Natural killer cell (primary cell): ENCODE measurements at regions not wholly inside any gene's neighbourhood (a gene's known extent, or its start where the extent isn't known, plus 50 kb on each side); places are given as distances from the start of the nearest gene placed in this dataset.
"Not testable (repeated sequence)": the region's sequence is repeated elsewhere in the genome, so short reads cannot be mapped to it uniquely, and the experiment has no call there.

ENCODE experiments used
- ATAC-seq, 3 donors: fragments of 150-1000 bp in 2 of 3; fragments of 200-7000 bp in 1 of 3; cut with Tn5 transposase; 1 replicate in 1 of 3; 2 replicates in 2 of 3; pipeline ENCODE4 v1.10.0; 2021; ENCODE audit warnings: mild to moderate bottlenecking in 2 of 3, moderate library complexity in 2 of 3
- DNase-seq, 2 donors: peaks; one replicate each; pipeline versions ENCODE4 v3.0.0 to v3.0.0-alpha.2; 2013 to 2021; ENCODE audit warnings: mixed read lengths in 1 of 2
- H3K27ac ChIP-seq: one replicate; pipeline ENCODE4 v1.5.1; 2013; ENCODE audit warnings: mild to moderate bottlenecking, low read length
- H3K27me3 ChIP-seq: one replicate; pipeline ENCODE4 v1.6.1; 2013; ENCODE audit warnings: low read length; ENCODE audit not compliant: control insufficient read depth, insufficient read depth
- H3K36me3 ChIP-seq: one replicate; pipeline ENCODE4 v1.6.1; 2013; ENCODE audit warnings: low read length; ENCODE audit not compliant: control insufficient read depth, insufficient read depth
- H3K4me1 ChIP-seq: one replicate; pipeline ENCODE4 v1.6.1; 2013; ENCODE audit warnings: low read length; ENCODE audit not compliant: control insufficient read depth, insufficient read depth
- H3K4me3 ChIP-seq: one replicate; pipeline ENCODE4 v1.5.1; 2013; ENCODE audit warnings: low read length
- H3K9me3 ChIP-seq: one replicate; pipeline ENCODE4 v1.6.1; 2013; ENCODE audit warnings: low read length; ENCODE audit not compliant: control insufficient read depth, insufficient read depth
- H3K27ac Mint-ChIP-seq, 2 donors: one replicate each; pipeline ENCODE4 v1.8.0; 2022; ENCODE audit warnings: mild to moderate bottlenecking in 2 of 2, mixed read lengths in 2 of 2, moderate library complexity in 1 of 2
- H3K27me3 Mint-ChIP-seq, 2 donors: one replicate each; pipeline ENCODE4 v1.8.0; 2022; ENCODE audit warnings: low read depth in 2 of 2, mixed read lengths in 2 of 2
- H3K36me3 Mint-ChIP-seq: one replicate; pipeline ENCODE4 v1.8.0; 2022; ENCODE audit warnings: mixed read lengths
- H3K4me1 Mint-ChIP-seq, 2 donors: one replicate each; pipeline ENCODE4 v1.8.0; 2022; ENCODE audit warnings: mixed read lengths in 2 of 2
- H3K4me3 Mint-ChIP-seq: one replicate; pipeline ENCODE4 v1.8.0; 2022; ENCODE audit warnings: mild to moderate bottlenecking, moderate library complexity, mixed read lengths
- H3K9me3 Mint-ChIP-seq, 2 donors: one replicate each; pipeline ENCODE4 v1.8.0; 2022; ENCODE audit warnings: mixed read lengths in 2 of 2
- CTCF ChIP-seq: fragments of 200-600 bp; IDR thresholded peaks from one replicate; pipeline ENCODE4 v1.8.0; 2022; ENCODE audit warnings: antibody characterized with exemption
- WGBS: methylation state at CpG from one replicate; pipeline ENCODE4 v1.1.7; 2013; ENCODE audit warnings: missing lambda C conversion rate; ENCODE audit not compliant: insufficient coverage; 5-methylcytosine and 5-hydroxymethylcytosine counted together
- intact Hi-C: fragments of 100-400 bp; cut with micrococcal nuclease; formaldehyde crosslinking; loops from one replicate; pipeline ENCODE4 v1.14.2; 2022

DNA sequence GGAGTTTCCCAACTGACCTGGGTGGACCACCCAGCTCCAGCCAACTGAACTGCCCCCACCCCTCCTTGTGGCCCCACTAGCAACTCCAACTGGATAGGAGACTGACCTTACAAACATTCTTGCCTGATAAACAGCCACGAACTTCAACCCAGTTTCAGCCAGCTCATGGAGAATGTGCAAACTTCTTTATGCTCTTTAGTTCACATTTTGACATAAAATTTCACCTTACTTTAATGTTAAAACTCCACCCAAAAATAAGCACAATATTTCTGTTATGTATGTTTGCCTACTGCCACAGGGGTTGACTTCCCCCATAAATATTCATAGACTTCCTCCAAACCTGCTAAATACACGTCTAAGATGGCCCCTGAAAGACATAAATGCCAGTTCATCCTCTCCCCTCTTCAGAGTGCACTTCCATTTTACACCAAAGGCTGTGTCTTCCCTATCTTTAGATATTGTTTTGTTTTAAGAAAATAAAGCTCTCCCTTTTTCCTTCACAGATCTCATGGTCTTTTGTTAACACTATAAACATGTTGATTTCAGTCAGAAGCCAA lies 643.7 kb downstream of the EPM2A start:
- Mint-ChIP-seq H3K4me3 (no peak overlapping the region), H3K4me1 (no peaks in the 10 kb centered on the region), H3K36me3 (no peaks in the 10 kb centered on the region), H3K9me3 (no peaks in the 10 kb centered on the region), H3K27ac (no peak overlapping the region), H3K27me3 (peaks cover 0 to 5% of the 10 kb centered on the region in 2 donors)
- no peak overlapping the region for H3K4me3 ChIP-seq
- H3K36me3 ChIP-seq, result no peaks in the 10 kb centered on the region
- intact Hi-C loops, result no loop called here
- DNase-seq (no peak), ATAC-seq (no peak)
- H3K27me3 ChIP-seq, result no peaks in the 10 kb centered on the region
- WGBS, result 70% methylated on average over 2 of the region's 2 CpGs
- H3K4me1 ChIP-seq, result no peaks in the 10 kb centered on the region
- no peak overlapping the region for H3K27ac ChIP-seq
- H3K9me3 ChIP-seq, result peaks cover 1% of the 10 kb centered on the region
- no peak for TF ChIP-seq CTCF

GRCh38 chr6:145092554-145092953 lies 642.8 kb downstream of the EPM2A start:
- Histone ChIP-seq H3K4me1 (no peaks in the 10 kb centered on the region), H3K27me3 (no peaks in the 10 kb centered on the region), H3K4me3 (no peak overlapping the region), H3K9me3 (peaks cover 5% of the 10 kb centered on the region), H3K36me3 (no peaks in the 10 kb centered on the region), H3K27ac (no peak overlapping the region)
- H3K27me3 Mint-ChIP-seq, result peaks cover 0 to 5% of the 10 kb centered on the region in 2 donors
- no peak for DNase-seq
- 89% methylated on average over 3 of the region's 4 CpGs for WGBS
- H3K36me3 Mint-ChIP-seq, result no peaks in the 10 kb centered on the region
- H3K4me3 Mint-ChIP-seq, result no peak overlapping the region
- TF ChIP-seq CTCF, result no peak
- peaks cover under 1 to 2% of the 10 kb centered on the region in 2 donors for H3K9me3 Mint-ChIP-seq
- no peak for ATAC-seq
- H3K27ac Mint-ChIP-seq, result no peak overlapping the region
- intact Hi-C loops, result no loop called here
- H3K4me1 Mint-ChIP-seq, result no peaks in the 10 kb centered on the region

DNA sequence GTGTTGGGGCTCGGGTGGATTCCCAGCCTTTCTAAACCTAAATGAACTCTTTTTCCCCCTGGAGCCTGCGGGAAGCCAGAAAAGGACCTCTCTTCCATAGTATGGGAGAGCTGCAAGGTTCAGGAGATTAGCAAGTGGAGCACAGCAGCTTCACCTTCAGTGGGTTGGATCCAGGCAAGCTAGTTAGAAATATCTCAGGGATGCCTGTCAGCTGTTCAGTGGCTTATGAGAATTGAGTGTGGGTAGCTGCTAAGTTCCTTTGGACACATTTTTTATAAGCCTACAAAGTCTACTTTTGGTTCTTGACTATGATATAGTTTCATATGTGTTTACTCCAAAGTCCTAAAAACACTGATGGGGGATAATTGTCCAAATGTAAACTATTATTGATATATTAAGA lies 642.1 kb downstream of the EPM2A start:
- Mint-ChIP-seq H3K27ac (no peak overlapping the region), H3K9me3 (peaks cover 2 to 5% of the 10 kb centered on the region in 2 donors), H3K4me3 (no peak overlapping the region), H3K36me3 (no peaks in the 10 kb centered on the region), H3K4me1 (no peaks in the 10 kb centered on the region), H3K27me3 (peaks cover 0 to 5% of the 10 kb centered on the region in 2 donors)
- Histone ChIP-seq H3K27ac (no peak overlapping the region), H3K4me3 (no peak overlapping the region), H3K27me3 (no peaks in the 10 kb centered on the region), H3K4me1 (no peaks in the 10 kb centered on the region), H3K36me3 (no peaks in the 10 kb centered on the region), H3K9me3 (peaks cover 7% of the 10 kb centered on the region)
- TF ChIP-seq CTCF, result no peak
- no peak for ATAC-seq
- WGBS, result 100% methylated on average over 1 of the region's 2 CpGs
- DNase-seq, result no peak
- intact Hi-C loops, result no loop called here

DNA sequence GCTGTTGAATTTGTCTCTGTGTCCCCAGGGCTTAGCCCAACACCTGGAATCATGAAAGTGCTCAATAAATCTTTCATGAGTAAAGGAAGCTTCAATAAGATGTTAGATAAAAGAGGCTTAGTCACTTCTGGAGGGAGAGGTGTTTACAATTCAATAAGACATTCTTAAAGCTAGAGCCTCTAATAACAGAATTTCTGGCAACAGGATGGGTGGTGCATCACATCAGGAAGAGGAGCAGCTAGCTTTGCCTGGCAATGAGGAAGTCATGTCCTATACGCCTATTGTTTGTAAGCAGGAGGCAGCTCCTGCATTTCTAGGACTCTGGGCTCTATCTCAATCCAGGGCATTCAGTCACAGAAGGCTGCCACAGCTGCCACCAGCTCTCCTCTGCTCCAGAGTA lies 638.5 kb downstream of the EPM2A start:
- DNase-seq, result no peak
- H3K4me3 ChIP-seq, result no peak overlapping the region
- no peaks in the 10 kb centered on the region for H3K4me1 ChIP-seq
- Mint-ChIP-seq H3K4me1 (no peaks in the 10 kb centered on the region), H3K9me3 (peaks cover 5 to 7% of the 10 kb centered on the region in 2 donors), H3K36me3 (no peaks in the 10 kb centered on the region), H3K27ac (no peak overlapping the region), H3K27me3 (no peaks in the 10 kb centered on the region), H3K4me3 (no peak overlapping the region)
- H3K27ac ChIP-seq, result no peak overlapping the region
- H3K9me3 ChIP-seq, result peaks cover 10% of the 10 kb centered on the region
- intact Hi-C loops, result no loop called here
- no peak for ATAC-seq
- H3K36me3 ChIP-seq, result no peaks in the 10 kb centered on the region
- WGBS, result 86% methylated on average over 1 of the region's 1 CpG
- TF ChIP-seq CTCF, result no peak
- no peaks in the 10 kb centered on the region for H3K27me3 ChIP-seq

- H3K4me1 Mint-ChIP-seq, H3K36me3 ChIP-seq, H3K36me3 Mint-ChIP-seq, intact Hi-C loops, H3K27ac ChIP-seq, ATAC-seq, H3K9me3 Mint-ChIP-seq, H3K4me1 ChIP-seq, H3K27ac Mint-ChIP-seq, DNase-seq, H3K4me3 ChIP-seq, H3K27me3 Mint-ChIP-seq, H3K4me3 Mint-ChIP-seq, H3K27me3 ChIP-seq: not testable (repeated sequence)
- WGBS, result 83% methylated on average over 6 of the region's 6 CpGs
- H3K9me3 ChIP-seq, result peaks cover 10% of the 10 kb centered on the region
Observed at GRCh38 chr6:145098127-145098526, 637.2 kb downstream of the EPM2A start.
